Midbrain (tissue), 1 donor: ENCODE measurements at regions not wholly inside any gene's neighbourhood (a gene's known extent, or its start where the extent isn't known, plus 50 kb on each side); places are given as distances from the start of the nearest gene placed in this dataset.
A peak's percentile ranks its signal among the peaks of the same experiment; 100 is the strongest.

Experiments
- DNase-seq: peaks from one replicate; lab custom pipeline; 2025; lab: John Stamatoyannopoulos, UW

- DNase-seq, result no peak
These were observed 53.9 kb upstream of the GALNTL6 start for GRCh38 chr4:171759274-171759673.

DNA sequence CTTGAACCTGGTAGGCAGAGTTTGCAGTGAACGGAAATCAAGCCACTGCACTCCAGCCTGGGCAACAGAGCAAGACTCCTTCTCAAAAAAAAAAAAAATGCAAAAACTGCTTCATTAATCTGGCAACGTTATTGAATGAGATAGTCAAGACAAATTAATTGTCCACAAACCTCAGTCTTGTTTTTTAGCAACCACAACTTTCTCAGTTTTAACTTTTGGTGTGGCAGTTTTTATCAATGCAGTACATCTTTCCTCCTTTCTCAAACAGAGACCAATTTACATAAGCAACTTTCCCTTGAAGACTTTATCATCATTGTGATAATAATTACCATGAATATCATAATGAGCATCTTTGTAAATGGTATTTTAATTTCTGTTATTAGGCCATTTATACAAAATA lies 61.7 kb upstream of the GALNTL6 start:
- no peak for DNase-seq

- DNase-seq, result no peak
These were observed 66.8 kb upstream of the GALNTL6 start for GRCh38 chr4:171746418-171746817.

- DNase-seq, result no peak
These were observed 70.8 kb upstream of the GALNTL6 start for GRCh38 chr4:171742436-171742835.

GRCh38 chr4:171727185-171727584 lies 86.0 kb upstream of the GALNTL6 start:
- no peak for DNase-seq

- DNase-seq, result no peak
These were observed 91.3 kb upstream of the GALNTL6 start for GRCh38 chr4:171721937-171722336.

DNA sequence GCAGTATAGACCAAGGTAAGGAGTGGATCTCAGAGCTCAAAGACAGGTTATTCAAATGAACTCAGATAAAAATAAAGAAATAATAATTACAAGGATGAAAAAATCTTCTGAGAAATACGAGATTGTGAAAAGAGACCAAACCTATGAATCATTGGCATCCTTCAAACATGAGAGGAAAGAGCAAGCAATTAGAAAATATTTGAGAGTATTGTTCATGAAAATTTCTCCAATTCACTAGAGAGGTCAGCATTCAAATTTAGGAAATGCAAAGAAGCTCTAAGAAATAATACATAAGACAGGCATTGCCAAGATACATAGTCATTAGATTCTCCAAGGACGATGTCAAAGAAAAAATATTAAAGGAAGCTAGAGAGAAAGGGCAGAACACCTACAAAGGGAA lies 93.5 kb upstream of the GALNTL6 start:
- no peak for DNase-seq

- no peak for DNase-seq
These were observed 94.5 kb upstream of the GALNTL6 start for GRCh38 chr4:171718665-171719064.

- DNase-seq, result no peak
These were observed 95.1 kb upstream of the GALNTL6 start for GRCh38 chr4:171718069-171718468.

DNA sequence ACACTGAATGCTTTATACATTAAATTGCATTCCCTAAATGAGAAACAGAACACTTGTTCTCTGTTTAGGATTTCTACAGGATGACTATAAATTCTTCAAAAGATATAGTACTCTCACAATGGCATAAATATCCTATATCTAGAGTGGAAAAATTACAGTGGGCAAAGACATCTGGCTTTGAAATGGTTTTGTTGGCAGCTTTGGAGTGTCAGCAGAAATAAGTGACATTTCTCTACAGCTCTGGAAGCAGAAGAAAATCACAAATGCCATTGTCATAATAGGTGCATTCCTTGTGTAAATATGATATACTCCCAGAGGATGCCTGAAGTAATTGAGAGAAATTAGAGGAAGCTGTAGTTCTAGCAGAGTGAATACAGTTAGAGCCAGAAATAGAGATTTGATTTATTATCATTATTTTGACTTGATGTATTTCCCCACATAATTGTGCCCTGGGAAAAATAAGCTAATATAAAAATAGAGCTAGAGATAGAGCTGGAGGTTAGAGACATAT lies 95.9 kb upstream of the GALNTL6 start:
- no peak for DNase-seq

DNA sequence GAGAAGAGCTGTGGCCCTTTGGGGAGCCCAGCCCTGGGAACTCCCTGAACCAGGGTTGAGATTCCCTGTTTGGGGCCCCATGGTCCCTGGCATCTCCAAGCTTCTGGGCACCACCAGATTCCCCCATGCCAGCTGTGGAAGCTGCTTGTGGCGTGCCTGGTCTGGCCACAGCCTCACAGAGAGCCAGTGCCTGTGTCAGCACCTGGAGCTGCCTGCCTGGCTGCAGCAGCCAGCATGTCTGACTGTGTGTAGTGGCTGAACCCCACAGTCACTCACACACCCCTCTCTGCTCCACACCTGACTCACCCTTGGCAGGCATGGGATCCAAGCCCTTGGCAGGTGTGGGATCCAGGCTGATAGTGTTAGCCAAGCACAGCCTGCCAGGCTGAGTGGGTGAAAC lies 97.2 kb upstream of the GALNTL6 start:
- no peak for DNase-seq

- DNase-seq, result no peak
These were observed 98.3 kb upstream of the GALNTL6 start for GRCh38 chr4:171714791-171715454.

GRCh38 chr4:171710743-171711142 lies 102.5 kb upstream of the GALNTL6 start:
- DNase-seq, result no peak

DNA sequence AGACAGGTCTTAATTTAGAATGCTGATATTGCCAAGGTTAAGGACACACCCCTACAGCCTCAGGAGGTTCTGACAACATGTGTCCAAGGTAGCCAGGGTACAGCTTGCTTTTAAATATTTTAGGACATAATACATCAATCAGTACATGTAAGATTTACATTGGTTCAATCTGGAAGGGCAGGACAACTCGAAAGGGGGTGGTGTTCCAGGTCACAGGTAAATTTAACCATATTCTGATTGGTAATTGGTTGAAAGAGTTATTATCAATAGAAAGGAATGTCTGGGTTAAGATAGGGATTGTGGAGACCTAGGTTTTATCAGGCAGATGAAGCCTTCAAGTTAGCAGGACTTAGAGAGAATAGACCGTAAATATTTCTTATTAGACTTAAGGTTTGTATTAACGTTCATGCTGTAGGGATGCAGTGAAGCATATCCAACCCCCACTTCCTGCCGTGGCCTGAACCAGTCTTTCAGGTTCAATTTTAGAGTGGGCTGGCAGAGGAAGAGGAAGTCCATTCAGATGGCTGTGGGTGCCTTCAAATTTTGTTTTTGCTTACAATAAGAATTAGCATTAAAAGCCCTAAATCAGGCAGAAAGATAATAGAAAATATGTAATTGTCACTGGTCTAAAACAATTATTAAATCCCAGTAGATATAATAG lies 136.5 kb upstream of the GALNTL6 start:
- DNase-seq, result no peak

DNA sequence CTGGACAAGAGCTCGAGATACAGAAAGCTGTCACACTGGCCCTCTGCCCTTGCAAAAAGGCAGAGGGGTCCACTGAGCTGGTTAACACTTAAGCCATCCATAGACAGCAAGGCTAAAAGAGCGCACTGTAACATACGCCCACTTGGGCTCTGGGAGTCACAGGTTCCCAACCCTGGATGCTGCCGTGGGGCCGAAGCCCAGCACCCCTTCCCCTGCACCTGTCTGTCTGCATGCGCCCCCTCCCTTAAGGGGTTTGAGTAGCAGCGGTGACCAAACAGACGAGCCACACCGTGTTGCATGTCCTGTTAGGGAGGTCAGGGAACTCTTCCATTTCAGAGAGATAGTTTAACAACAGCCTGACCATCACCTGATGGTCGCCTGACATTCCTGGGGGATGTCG lies 138.4 kb upstream of the GALNTL6 start:
- DNase-seq, result no peak

DNA sequence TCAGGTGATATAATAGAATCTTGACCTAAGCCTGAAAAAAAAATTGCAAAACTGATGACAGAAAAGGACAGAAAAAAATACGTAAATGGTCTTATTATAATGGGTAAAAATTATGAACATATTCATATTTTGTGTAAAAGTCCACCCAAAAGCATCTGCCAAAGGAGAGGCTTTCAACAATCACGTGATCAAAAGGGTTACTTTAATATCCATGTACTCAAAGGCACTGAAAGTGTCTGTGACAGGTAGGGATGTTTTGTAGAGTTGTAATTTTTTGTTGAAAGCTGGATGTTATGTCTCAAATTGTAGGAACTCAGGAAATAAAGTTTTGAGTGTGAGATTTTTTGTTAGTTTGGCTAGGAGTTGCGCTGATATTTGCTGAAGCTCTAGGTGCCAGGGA lies 144.8 kb upstream of the GALNTL6 start:
- no peak for DNase-seq

DNA sequence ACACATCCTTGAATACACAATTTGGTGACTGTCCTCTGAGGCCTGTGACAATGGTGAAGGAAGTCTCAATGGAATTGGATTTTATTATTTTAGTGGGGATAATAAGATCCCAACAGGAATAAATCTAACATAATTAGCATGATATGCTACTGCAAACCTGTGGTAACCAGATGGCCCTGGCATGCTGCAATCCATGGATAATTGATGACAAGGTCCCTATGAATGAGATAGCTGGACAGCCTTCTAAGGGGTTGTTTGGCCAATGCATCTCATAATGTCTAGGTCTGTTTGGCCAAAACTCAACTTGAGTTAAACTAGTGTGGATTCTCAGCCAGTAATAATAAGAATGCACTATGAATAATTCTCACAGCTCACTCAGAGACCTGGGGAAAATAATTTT lies 145.3 kb upstream of the GALNTL6 start:
- no peak for DNase-seq

- no peak for DNase-seq
These were observed 162.1 kb upstream of the GALNTL6 start for GRCh38 chr4:171651071-171651470.

GRCh38 chr4:171650543-171650942 lies 162.7 kb upstream of the GALNTL6 start:
- DNase-seq, result no peak

GRCh38 chr4:171648926-171649325 lies 164.3 kb upstream of the GALNTL6 start:
- DNase-seq, result no peak

DNA sequence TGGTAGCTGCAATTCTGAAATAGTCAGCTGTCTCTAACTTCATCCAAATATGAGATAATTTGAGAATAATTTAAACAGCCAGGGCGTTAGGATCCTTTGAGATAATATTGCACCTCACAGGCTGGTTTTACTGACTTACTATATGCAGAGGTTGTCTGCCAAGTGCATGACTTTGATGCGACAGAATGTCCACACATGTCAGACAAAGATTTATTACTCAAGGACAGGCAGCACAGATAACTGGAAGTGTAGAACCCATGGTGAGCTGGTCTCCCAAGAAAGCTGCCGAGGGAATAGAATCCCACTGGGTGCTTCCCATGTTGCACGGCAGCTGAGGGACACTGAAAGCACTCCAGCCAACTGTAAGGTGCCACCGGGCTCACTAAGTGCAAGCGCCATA lies 166.2 kb upstream of the GALNTL6 start:
- DNase-seq, result no peak

DNA sequence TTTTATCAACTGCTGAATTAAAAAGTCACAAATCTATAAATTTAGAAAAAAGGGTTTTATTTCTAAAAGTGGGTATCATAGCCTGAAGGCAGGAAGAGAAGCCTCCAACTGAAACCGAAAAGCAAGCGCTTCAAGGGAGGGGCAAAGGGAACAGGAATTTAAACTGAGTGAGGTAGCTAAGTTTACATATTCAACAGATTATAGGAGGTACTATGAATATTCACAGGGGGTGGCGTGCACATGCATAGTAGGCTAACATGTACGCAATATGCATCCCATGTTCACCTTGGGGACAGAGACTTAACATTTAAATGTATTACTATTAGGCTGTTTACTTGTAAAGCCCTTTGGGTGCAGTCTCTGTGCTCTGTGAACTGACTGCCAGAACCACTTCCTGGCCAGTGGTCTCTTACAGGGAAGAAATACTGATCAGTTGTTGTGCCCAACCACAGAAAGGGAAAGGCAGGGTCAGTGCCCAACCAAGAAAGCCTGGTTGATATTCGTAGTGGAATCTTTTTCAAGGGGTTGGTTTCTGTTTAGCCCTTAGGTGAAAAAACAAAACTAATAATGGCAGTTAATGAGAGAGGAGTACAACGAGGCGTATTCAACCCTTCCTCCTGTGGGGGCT lies 168.7 kb upstream of the GALNTL6 start:
- DNase-seq, result peak; percentile 1

- no peak for DNase-seq
These were observed 173.7 kb upstream of the GALNTL6 start for GRCh38 chr4:171639540-171639939.
